VCaP (cell line): ENCODE measurements at regions not wholly inside any gene's neighbourhood (a gene's known extent, or its start where the extent isn't known, plus 50 kb on each side); places are given as distances from the start of the nearest gene placed in this dataset.
"Not testable (repeated sequence)": the region's sequence is repeated elsewhere in the genome, so short reads cannot be mapped to it uniquely, and the experiment has no call there.

Source experiments
- H3K27ac ChIP-seq: fragments of 450-650 bp; 2 replicates; pipeline ENCODE4 v1.5.1; 2017
- CTCF ChIP-seq: fragments of 450-650 bp; conservative IDR thresholded peaks from 2 replicates; pipeline ENCODE4 v1.5.1; 2017; ENCODE audit warnings: mild to moderate bottlenecking, moderate library complexity

- TF ChIP-seq CTCF = no peak
- no peak overlapping the region for H3K27ac ChIP-seq
These were observed 91.3 kb downstream of the MFAP3L start for GRCh38 chr4:169934794-169935429.

GRCh38 chr4:169933531-169933930 lies 92.7 kb downstream of the MFAP3L start:
- TF ChIP-seq CTCF = no peak

GRCh38 chr4:169931964-169932363 lies 94.2 kb downstream of the MFAP3L start:
- no peak for TF ChIP-seq CTCF
- no peak overlapping the region for H3K27ac ChIP-seq

More at GRCh38 chr4:169933531-169933930, 92.7 kb downstream of the MFAP3L start:
- no peak overlapping the region for H3K27ac ChIP-seq

- not testable (repeated sequence) for H3K27ac ChIP-seq
These were observed 95.4 kb downstream of the MFAP3L start for GRCh38 chr4:169930755-169931154.

GRCh38 chr4:169927280-169927679 lies 98.9 kb downstream of the MFAP3L start:
- H3K27ac ChIP-seq = no peak overlapping the region
- no peak for TF ChIP-seq CTCF

- H3K27ac ChIP-seq = no peak overlapping the region
- no peak for TF ChIP-seq CTCF
These were observed 100.5 kb downstream of the MFAP3L start for GRCh38 chr4:169925678-169926077.

- TF ChIP-seq CTCF = no peak
- H3K27ac ChIP-seq = no peak overlapping the region
These were observed 103.4 kb downstream of the MFAP3L start for GRCh38 chr4:169922632-169923276.

- TF ChIP-seq CTCF = no peak
These were observed 104.5 kb downstream of the MFAP3L start for GRCh38 chr4:169921732-169922131.

More at GRCh38 chr4:169921732-169922131, 104.5 kb downstream of the MFAP3L start:
- H3K27ac ChIP-seq = no peak overlapping the region
